Neuronal stem cell (in vitro differentiated cells): ENCODE measurements at regions not wholly inside any gene's neighbourhood (a gene's known extent, or its start where the extent isn't known, plus 50 kb on each side); places are given as distances from the start of the nearest gene placed in this dataset.

ENCODE experiments used
- DNase-seq: peaks from one replicate; pipeline ENCODE4 v3.0.0-alpha.2; 2013; ENCODE audit warnings: low spot score
- H2AFZ ChIP-seq: one replicate; pipeline ENCODE4 v1.6.1; 2013; ENCODE audit warnings: mild to moderate bottlenecking, low read length, inconsistent platforms
- H2AK5ac ChIP-seq: 2 replicates; pipeline ENCODE4 v1.6.1; 2013; ENCODE audit warnings: low read depth, mild to moderate bottlenecking, inconsistent platforms, low read length, moderate library complexity, mixed read lengths
- H2BK120ac ChIP-seq: 2 replicates; pipeline ENCODE4 v1.6.1; 2013; ENCODE audit warnings: low read depth, mild to moderate bottlenecking, inconsistent platforms, low read length, moderate library complexity, mixed read lengths
- H2BK12ac ChIP-seq: one replicate; pipeline ENCODE4 v1.6.1; 2013; ENCODE audit warnings: low read length, inconsistent platforms
- H2BK15ac ChIP-seq: 2 replicates; pipeline ENCODE4 v1.6.1; 2013; ENCODE audit warnings: mild to moderate bottlenecking, low read length, inconsistent platforms, mixed read lengths
- H2BK5ac ChIP-seq: one replicate; pipeline ENCODE4 v1.6.1; 2013; ENCODE audit warnings: inconsistent platforms, mild to moderate bottlenecking, low read length, moderate library complexity
- H3K14ac ChIP-seq: one replicate; pipeline ENCODE4 v1.6.1; 2013; ENCODE audit warnings: low read length, inconsistent platforms
- H3K18ac ChIP-seq: 2 replicates; pipeline ENCODE4 v1.6.1; 2013; ENCODE audit warnings: low read length, inconsistent platforms
- H3K23ac ChIP-seq: 2 replicates; pipeline ENCODE4 v1.6.1; 2013; ENCODE audit warnings: low read depth, mild to moderate bottlenecking, mixed read lengths, low read length, inconsistent platforms; ENCODE audit not compliant: poor library complexity
- H3K27ac ChIP-seq: replicated peaks from 3 replicates; pipeline ENCODE4 v1.5.1; 2013; ENCODE audit warnings: low read length, inconsistent platforms
- H3K27me3 ChIP-seq, 3 experiments: 2 replicates each; pipeline ENCODE4 v1.6.1; 2013; ENCODE audit warnings: low read length in 3 of 3, mild to moderate bottlenecking in 2 of 3, inconsistent platforms in 1 of 3, low read depth in 1 of 3, mixed read lengths in 1 of 3, moderate library complexity in 1 of 3; ENCODE audit not compliant: control insufficient read depth in 3 of 3, insufficient read depth in 3 of 3
- H3K36me3 ChIP-seq, 2 donors: replicated peaks in 1 of 2; 2 replicates each; pipeline ENCODE4 v1.6.1; 2013; ENCODE audit warnings: low read length in 2 of 2; ENCODE audit not compliant: control insufficient read depth in 2 of 2, insufficient read depth in 2 of 2
- H3K4ac ChIP-seq: 2 replicates; pipeline ENCODE4 v1.6.1; 2013; ENCODE audit warnings: inconsistent platforms, mild to moderate bottlenecking, low read length, moderate library complexity
- H3K4me1 ChIP-seq, 2 donors: 1 replicate in 1 of 2; 2 replicates in 1 of 2; pipeline ENCODE4 v1.6.1; 2013; ENCODE audit warnings: low read length in 2 of 2, low read depth in 1 of 2; ENCODE audit not compliant: control insufficient read depth in 2 of 2, insufficient read depth in 1 of 2
- H3K4me2 ChIP-seq: one replicate; pipeline ENCODE4 v1.6.1; 2013; ENCODE audit warnings: mild to moderate bottlenecking, low read length, inconsistent platforms; ENCODE audit not compliant: insufficient read depth, poor library complexity, severe bottlenecking
- H3K4me3 ChIP-seq, 2 donors: 2 replicates each; pipeline ENCODE4 v1.5.1; 2013; ENCODE audit warnings: low read length in 2 of 2, mild to moderate bottlenecking in 2 of 2, inconsistent platforms in 1 of 2, moderate library complexity in 1 of 2
- H3K79me1 ChIP-seq: one replicate; pipeline ENCODE4 v1.6.1; 2013; ENCODE audit warnings: low read depth, mild to moderate bottlenecking, inconsistent platforms, low read length, moderate library complexity
- H3K9ac ChIP-seq: one replicate; pipeline ENCODE4 v1.6.1; 2013; ENCODE audit warnings: mild to moderate bottlenecking, low read depth, low read length, inconsistent platforms; ENCODE audit not compliant: poor library complexity
- H3K9me3 ChIP-seq, 2 donors: replicated peaks in 1 of 2; 2 replicates each; pipeline versions ENCODE3 to v1.6.1; 2013; ENCODE audit warnings: low read length in 2 of 2, mild to moderate bottlenecking in 2 of 2, inconsistent platforms in 1 of 2, low read depth in 1 of 2, mixed read lengths in 1 of 2, moderate library complexity in 1 of 2; ENCODE audit not compliant: control insufficient read depth in 2 of 2, insufficient read depth in 1 of 2
- H4K8ac ChIP-seq: one replicate; pipeline ENCODE4 v1.6.1; 2013; ENCODE audit warnings: low read depth, mild to moderate bottlenecking, inconsistent platforms, low read length, moderate library complexity
- H4K91ac ChIP-seq: one replicate; pipeline ENCODE4 v1.6.1; 2013; ENCODE audit warnings: low read length, low read depth, mild to moderate bottlenecking, inconsistent platforms; ENCODE audit not compliant: poor library complexity
- WGBS, 2 donors: extraction: QIAGEN DNeasy Blood & Tissue Kit; methylation state at CpG; one replicate each; pipeline ENCODE4 v1.1.7; 2013; ENCODE audit warnings: missing lambda C conversion rate in 2 of 2, mixed read lengths in 1 of 2; ENCODE audit not compliant: insufficient read length in 2 of 2, insufficient replicate concordance in 1 of 2; ENCODE audit errors: extremely low coverage in 2 of 2; 5-methylcytosine and 5-hydroxymethylcytosine counted together

GRCh38 chr4:37762294-37762990, 64.0 kb upstream of the PGM2 start:
- no peak overlapping the region for H2BK12ac ChIP-seq
- no peak for DNase-seq
- H4K91ac ChIP-seq, result no peak overlapping the region
- no peak overlapping the region for H3K9ac ChIP-seq
- no peaks in the 10 kb centered on the region for H3K36me3 ChIP-seq
- H3K18ac ChIP-seq, result no peak overlapping the region
- H3K4me2 ChIP-seq, result no peak overlapping the region
- H3K4me3 ChIP-seq, result peak overlapping the region in 1 of 2 donors; percentile 1
- peaks cover 0 to 2% of the 10 kb centered on the region in 2 donors for H3K4me1 ChIP-seq
- peak overlapping the region; percentile 83 for H2AFZ ChIP-seq
- no peaks in the 10 kb centered on the region for H3K9me3 ChIP-seq
- no peak overlapping the region for H2AK5ac ChIP-seq
- no peak overlapping the region for H2BK120ac ChIP-seq
- no peak overlapping the region for H2BK15ac ChIP-seq
- no peaks in the 10 kb centered on the region for H3K79me1 ChIP-seq
- no peak overlapping the region for H3K27ac ChIP-seq
- no peak overlapping the region for H3K4ac ChIP-seq
- no peak overlapping the region for H2BK5ac ChIP-seq
- peaks cover 0 to 4% (median 0%) of the 10 kb centered on the region in 3 experiments for H3K27me3 ChIP-seq
- no CpG with 5 or more reads among the region's 3 CpGs for WGBS, 2 donors
- H3K23ac ChIP-seq, result no peak overlapping the region
- H4K8ac ChIP-seq, result no peak overlapping the region
- no peak overlapping the region for H3K14ac ChIP-seq

GRCh38 chr4:37760840-37761239, 65.6 kb upstream of the PGM2 start:
- H3K18ac ChIP-seq, result no peak overlapping the region
- no CpG with 5 or more reads among the region's 3 CpGs for WGBS, 2 donors
- H3K23ac ChIP-seq, result no peak overlapping the region
- H2BK12ac ChIP-seq, result no peak overlapping the region
- peaks cover 0 to 2% of the 10 kb centered on the region in 2 donors for H3K4me1 ChIP-seq
- H3K36me3 ChIP-seq, result no peaks in the 10 kb centered on the region
- H4K8ac ChIP-seq, result no peak overlapping the region
- no peaks in the 10 kb centered on the region for H3K79me1 ChIP-seq
- no peak overlapping the region for H3K9ac ChIP-seq
- no peak overlapping the region for H3K4ac ChIP-seq
- no peak overlapping the region for H4K91ac ChIP-seq
- no peak overlapping the region for H2AK5ac ChIP-seq
- no peak overlapping the region for H3K4me2 ChIP-seq
- no peak overlapping the region for H3K27ac ChIP-seq
- no peak for DNase-seq
- H2BK15ac ChIP-seq, result no peak overlapping the region
- H2AFZ ChIP-seq, result no peak overlapping the region
- H2BK5ac ChIP-seq, result no peak overlapping the region
- peaks cover 0 to 4% (median 0%) of the 10 kb centered on the region in 3 experiments for H3K27me3 ChIP-seq
- H2BK120ac ChIP-seq, result no peak overlapping the region
- no peaks in the 10 kb centered on the region for H3K9me3 ChIP-seq
- no peak overlapping the region for H3K14ac ChIP-seq
- H3K4me3 ChIP-seq, result no peak overlapping the region

DNA sequence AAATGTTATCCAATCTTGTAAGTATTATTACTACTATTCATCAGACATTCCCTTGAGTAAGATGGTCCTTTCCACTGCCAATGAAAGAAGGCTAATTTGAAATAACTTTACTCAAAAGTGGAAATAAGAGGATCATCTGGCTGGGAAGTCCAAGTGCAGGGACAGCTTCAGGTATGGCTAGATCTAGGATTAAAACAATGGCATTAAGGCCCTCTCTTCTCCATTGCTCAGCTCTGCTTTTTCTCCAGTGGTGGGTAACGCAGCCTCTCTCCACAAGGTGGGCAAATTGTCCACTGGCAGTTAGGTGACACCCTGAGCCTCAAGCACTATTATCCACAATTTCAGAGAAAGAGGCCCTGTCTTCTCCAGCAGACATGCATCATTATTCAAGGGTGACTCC, 66.7 kb upstream of the PGM2 start:
- no peaks in the 10 kb centered on the region for H3K36me3 ChIP-seq
- H2AFZ ChIP-seq, result no peak overlapping the region
- H4K91ac ChIP-seq, result no peak overlapping the region
- no peak overlapping the region for H3K4me2 ChIP-seq
- H2BK120ac ChIP-seq, result no peak overlapping the region
- no peaks in the 10 kb centered on the region for H3K79me1 ChIP-seq
- H3K9ac ChIP-seq, result no peak overlapping the region
- H3K14ac ChIP-seq, result no peak overlapping the region
- H2BK15ac ChIP-seq, result no peak overlapping the region
- no peak overlapping the region for H3K18ac ChIP-seq
- no peak overlapping the region for H2AK5ac ChIP-seq
- H3K23ac ChIP-seq, result no peak overlapping the region
- H3K9me3 ChIP-seq, result no peaks in the 10 kb centered on the region
- DNase-seq, result no peak
- H4K8ac ChIP-seq, result no peak overlapping the region
- whole genome bisulfite sequencing, 2 donors, result no CpG with 5 or more reads among the region's 1 CpG
- no peak overlapping the region for H3K4me3 ChIP-seq
- no peak overlapping the region for H3K4ac ChIP-seq
- H2BK12ac ChIP-seq, result no peak overlapping the region
- no peak overlapping the region for H3K27ac ChIP-seq
- H3K27me3 ChIP-seq, result peaks cover 0 to 4% (median 0%) of the 10 kb centered on the region in 3 experiments
- no peak overlapping the region for H2BK5ac ChIP-seq
- H3K4me1 ChIP-seq, result peaks cover 0 to 2% of the 10 kb centered on the region in 2 donors

- no peak overlapping the region for H3K27ac ChIP-seq
- no peaks in the 10 kb centered on the region for H3K9me3 ChIP-seq
- H3K9ac ChIP-seq, result no peak overlapping the region
- no peak overlapping the region for H3K4me3 ChIP-seq
- no peak overlapping the region for H3K23ac ChIP-seq
- no peak overlapping the region for H2BK120ac ChIP-seq
- H3K79me1 ChIP-seq, result no peaks in the 10 kb centered on the region
- H2BK15ac ChIP-seq, result no peak overlapping the region
- no peak overlapping the region for H2BK12ac ChIP-seq
- no peak overlapping the region for H3K18ac ChIP-seq
- peaks cover 0 to 4% (median 0%) of the 10 kb centered on the region in 3 experiments for H3K27me3 ChIP-seq
- H4K91ac ChIP-seq, result no peak overlapping the region
- H3K4me1 ChIP-seq, result peaks cover 0 to 2% of the 10 kb centered on the region in 2 donors
- H2AK5ac ChIP-seq, result no peak overlapping the region
- H3K4me2 ChIP-seq, result no peak overlapping the region
- no peak overlapping the region for H3K4ac ChIP-seq
- H3K36me3 ChIP-seq, result no peaks in the 10 kb centered on the region
- no peak overlapping the region for H4K8ac ChIP-seq
- H2BK5ac ChIP-seq, result no peak overlapping the region
- H3K14ac ChIP-seq, result no peak overlapping the region
- DNase-seq, result no peak
- no CpG with 5 or more reads among the region's 1 CpG for WGBS, 2 donors
- no peak overlapping the region for H2AFZ ChIP-seq
These were observed 68.3 kb upstream of the PGM2 start for GRCh38 chr4:37758226-37758625.
